ENCODE measurements at regions not wholly inside any gene's neighbourhood (a gene's known extent, or its start where the extent isn't known, plus 50 kb on each side); places are given as distances from the start of the nearest gene placed in this dataset.

- no peak for TF ChIP-seq ZNF883 (CRISPR knock-in tag; IDR thresholded peaks at IDR 0.05; ENCODE audit: not compliant biosample characterization)
- no peak for TF ChIP-seq E2F1 (CRISPR knock-in tag; IDR thresholded peaks at IDR 0.05)
- TF ChIP-seq, protein P1, sequence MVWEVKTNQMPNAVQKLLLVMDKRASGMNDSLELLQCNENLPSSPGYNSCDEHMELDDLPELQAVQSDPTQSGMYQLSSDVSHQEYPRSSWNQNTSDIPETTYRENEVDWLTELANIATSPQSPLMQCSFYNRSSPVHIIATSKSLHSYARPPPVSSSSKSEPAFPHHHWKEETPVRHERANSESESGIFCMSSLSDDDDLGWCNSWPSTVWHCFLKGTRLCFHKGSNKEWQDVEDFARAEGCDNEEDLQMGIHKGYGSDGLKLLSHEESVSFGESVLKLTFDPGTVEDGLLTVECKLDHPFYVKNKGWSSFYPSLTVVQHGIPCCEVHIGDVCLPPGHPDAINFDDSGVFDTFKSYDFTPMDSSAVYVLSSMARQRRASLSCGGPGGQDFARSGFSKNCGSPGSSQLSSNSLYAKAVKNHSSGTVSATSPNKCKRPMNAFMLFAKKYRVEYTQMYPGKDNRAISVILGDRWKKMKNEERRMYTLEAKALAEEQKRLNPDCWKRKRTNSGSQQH (CRISPR knock-in tag; IDR thresholded peaks at IDR 0.05; ENCODE audit: low read depth): no peak
- TF ChIP-seq, protein P2, sequence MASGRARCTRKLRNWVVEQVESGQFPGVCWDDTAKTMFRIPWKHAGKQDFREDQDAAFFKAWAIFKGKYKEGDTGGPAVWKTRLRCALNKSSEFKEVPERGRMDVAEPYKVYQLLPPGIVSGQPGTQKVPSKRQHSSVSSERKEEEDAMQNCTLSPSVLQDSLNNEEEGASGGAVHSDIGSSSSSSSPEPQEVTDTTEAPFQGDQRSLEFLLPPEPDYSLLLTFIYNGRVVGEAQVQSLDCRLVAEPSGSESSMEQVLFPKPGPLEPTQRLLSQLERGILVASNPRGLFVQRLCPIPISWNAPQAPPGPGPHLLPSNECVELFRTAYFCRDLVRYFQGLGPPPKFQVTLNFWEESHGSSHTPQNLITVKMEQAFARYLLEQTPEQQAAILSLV (CRISPR knock-in tag; IDR thresholded peaks at IDR 0.05; ENCODE audit: borderline replicate concordance): no peak
- no peak for TF ChIP-seq ZNF333 (CRISPR knock-in tag; IDR thresholded peaks at IDR 0.05; ENCODE audit: borderline replicate concordance)
Measured at GRCh38 chr20:17836303-17836861, 132.2 kb downstream of the SNX5 start (continued).

DNA sequence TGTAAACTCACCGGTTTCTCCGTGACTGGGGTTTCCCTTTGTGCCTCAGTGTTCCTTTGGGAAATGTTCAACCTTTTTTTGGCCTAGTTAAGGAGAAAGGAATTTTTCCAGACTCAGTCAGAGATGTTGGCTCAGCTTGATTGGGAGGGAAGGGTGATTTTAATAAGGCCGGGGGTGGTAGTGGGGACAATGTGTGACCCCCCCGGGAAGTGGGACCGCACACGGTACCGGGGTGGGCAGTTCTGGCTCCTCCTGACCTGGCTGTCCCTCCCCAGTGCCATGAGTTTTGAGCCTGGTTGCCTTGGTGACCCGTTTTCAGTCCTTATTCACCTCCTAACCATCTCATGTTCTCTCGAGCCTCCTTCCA lies 132.7 kb downstream of the SNX5 start:
- DNase-seq (ENCODE audit: low spot score) (no peak), ATAC-seq (no peak), FAIRE-seq (no peak)
- Histone ChIP-seq H4K20me1 (ENCODE audit: insufficient read depth, low read length) (no peaks in the 10 kb centered on the region), H3K27me3 (ENCODE audit: control insufficient read depth in 1 of 2, insufficient read depth in 2 of 2, low read length in 2 of 2) (peaks cover 0 to 10% of the 10 kb centered on the region in 2 experiments; a peak in 3 of 5 replicates), H3K27ac (ENCODE audit: extremely low read length, insufficient read depth, low read length) (no peak overlapping the region), H2AFZ (ENCODE audit: low read length) (no peak overlapping the region), H3K36me3 (replicated peaks in 1 of 2; ENCODE audit: control insufficient read depth in 1 of 2, insufficient read depth in 2 of 2, low read length in 2 of 2) (no peaks in the 10 kb centered on the region), H3K4me2 (ENCODE audit: low read depth, low read length) (no peak overlapping the region), H3K4me1 (ENCODE audit: insufficient read depth, low read length) (peaks cover 20% of the 10 kb centered on the region), H3K79me2 (ENCODE audit: insufficient read depth, low read length) (no peaks in the 10 kb centered on the region), H3K4me3 (replicated peaks in 1 of 3; ENCODE audit: insufficient read depth in 1 of 3, low read depth in 2 of 3, low read length in 3 of 3) (no peak overlapping the region), H3K9me3 (ENCODE audit: low read length) (no peaks in the 10 kb centered on the region; the same call in 1 of the 2 replicates), H3K9ac (ENCODE audit: insufficient read depth, low read depth, low read length) (no peak overlapping the region)
- BruUV-seq (replicated peaks): no TSS peak
- in situ Hi-C loops (cut with HindIII; ENCODE audit: extremely low pct_ligation_motif_present, low pct_unique_long_range_greater_than_20kb): no loop called here
- ChIA-PET POLR2A (interaction anchor here (1.3 to 2.4 kb wide), 5 partner anchors 10 to 154 kb away, joined by 3 to 14 read pairs (median 3); partner anchors contain the start of gene RRBP1), CTCF (ENCODE audit: low intra/inter-chr PET ratio, low total read pairs) (no interaction called here)
- 67% methylated on average over 9 of the region's 9 CpGs for WGBS (ENCODE audit: low lambda C conversion rate)
- intact Hi-C loops (cut with micrococcal nuclease; ENCODE audit: unreplicated experiment): no loop called here
- no peak for TF ChIP-seq ATF4 (CRISPR knock-in tag; IDR thresholded peaks at IDR 0.05)
- no peak for TF ChIP-seq POLR2A (IDR thresholded peaks at IDR 0.05; ENCODE audit: insufficient read depth in 1 of 2, low read depth in 2 of 2, low read length in 2 of 2)
- TF ChIP-seq ZNF749 (CRISPR knock-in tag; IDR thresholded peaks at IDR 0.05; ENCODE audit: borderline replicate concordance): no peak
- TF ChIP-seq ZNF296 (CRISPR knock-in tag; conservative IDR thresholded peaks at IDR 0.05): no peak
- TF ChIP-seq POGZ (CRISPR knock-in tag; IDR thresholded peaks at IDR 0.05): no peak
- no peak for TF ChIP-seq FOXP4 (CRISPR knock-in tag; IDR thresholded peaks at IDR 0.05)
- TF ChIP-seq CREM (IDR thresholded peaks at IDR 0.05): no peak
- no peak for TF ChIP-seq CREM (CRISPR knock-in tag; IDR thresholded peaks at IDR 0.05)
- TF ChIP-seq, protein P3, sequence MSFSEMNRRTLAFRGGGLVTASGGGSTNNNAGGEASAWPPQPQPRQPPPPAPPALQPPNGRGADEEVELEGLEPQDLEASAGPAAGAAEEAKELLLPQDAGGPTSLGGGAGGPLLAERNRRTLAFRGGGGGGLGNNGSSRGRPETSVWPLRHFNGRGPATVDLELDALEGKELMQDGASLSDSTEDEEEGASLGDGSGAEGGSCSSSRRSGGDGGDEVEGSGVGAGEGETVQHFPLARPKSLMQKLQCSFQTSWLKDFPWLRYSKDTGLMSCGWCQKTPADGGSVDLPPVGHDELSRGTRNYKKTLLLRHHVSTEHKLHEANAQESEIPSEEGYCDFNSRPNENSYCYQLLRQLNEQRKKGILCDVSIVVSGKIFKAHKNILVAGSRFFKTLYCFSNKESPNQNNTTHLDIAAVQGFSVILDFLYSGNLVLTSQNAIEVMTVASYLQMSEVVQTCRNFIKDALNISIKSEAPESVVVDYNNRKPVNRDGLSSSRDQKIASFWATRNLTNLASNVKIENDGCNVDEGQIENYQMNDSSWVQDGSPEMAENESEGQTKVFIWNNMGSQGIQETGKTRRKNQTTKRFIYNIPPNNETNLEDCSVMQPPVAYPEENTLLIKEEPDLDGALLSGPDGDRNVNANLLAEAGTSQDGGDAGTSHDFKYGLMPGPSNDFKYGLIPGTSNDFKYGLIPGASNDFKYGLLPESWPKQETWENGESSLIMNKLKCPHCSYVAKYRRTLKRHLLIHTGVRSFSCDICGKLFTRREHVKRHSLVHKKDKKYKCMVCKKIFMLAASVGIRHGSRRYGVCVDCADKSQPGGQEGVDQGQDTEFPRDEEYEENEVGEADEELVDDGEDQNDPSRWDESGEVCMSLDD (CRISPR knock-in tag; IDR thresholded peaks at IDR 0.05; ENCODE audit: borderline replicate concordance): no peak

All from HepG2 (cell line).